GM18951 (cell line): ENCODE measurements at regions not wholly inside any gene's neighbourhood (a gene's known extent, or its start where the extent isn't known, plus 50 kb on each side); places are given as distances from the start of the nearest gene placed in this dataset.

Experiments
- POLR2A ChIP-seq: IDR thresholded peaks from 4 replicates; pipeline ENCODE4 v1.6.1; 2011; ENCODE audit warnings: mild to moderate bottlenecking; ENCODE audit not compliant: insufficient read length, insufficient read depth; ENCODE audit errors: extremely low read depth
- in situ Hi-C: fragments of 300-500 bp; cut with MboI; formaldehyde crosslinking; loops from one replicate; pipeline ENCODE4 v1.12.0; 2022; ENCODE audit warnings: low sequenced_read_pairs, mixed read lengths, inconsistent platforms; ENCODE audit not compliant: unreplicated experiment

DNA sequence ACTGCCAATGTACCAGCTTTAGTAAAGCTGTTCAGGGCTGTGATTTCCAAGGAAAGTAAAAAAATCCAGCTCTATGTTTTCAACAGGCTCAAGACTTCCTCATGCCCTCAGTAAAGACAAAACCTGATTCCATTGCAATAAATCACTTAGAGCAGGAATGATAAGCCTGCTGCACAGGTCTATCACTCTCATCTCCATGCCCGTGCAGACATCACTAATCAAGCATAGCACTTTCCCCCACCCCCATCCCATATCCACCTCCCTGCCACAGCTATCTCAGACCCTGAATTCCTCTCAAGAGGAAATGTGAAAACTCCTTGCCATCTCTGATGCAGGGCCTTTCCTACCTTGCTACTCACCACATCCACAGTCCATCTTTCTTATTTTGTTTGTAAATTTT lies 554.9 kb downstream of the MAFB start:
- in situ Hi-C loops, result no loop called here
- no peak for TF ChIP-seq POLR2A

DNA sequence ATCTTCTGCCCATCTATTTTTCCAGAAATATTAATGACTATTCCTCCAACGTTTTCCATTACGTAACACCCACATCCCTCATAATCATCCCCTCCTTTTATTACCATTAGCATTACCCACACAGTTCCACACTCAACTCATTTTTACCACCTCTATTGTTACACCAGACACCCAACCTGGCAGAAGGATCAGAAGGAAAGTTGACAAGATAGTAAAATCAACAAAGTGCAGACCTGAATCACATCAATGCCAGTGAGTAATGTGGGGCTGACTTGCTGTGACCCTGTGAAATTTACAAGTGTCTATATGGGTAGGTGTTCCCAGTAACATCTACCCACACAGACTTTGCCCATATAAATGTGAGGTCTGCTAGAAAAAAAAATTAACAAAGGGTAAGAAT lies 568.2 kb downstream of the MAFB start:
- in situ Hi-C loops, result no loop called here
- TF ChIP-seq POLR2A, result no peak

DNA sequence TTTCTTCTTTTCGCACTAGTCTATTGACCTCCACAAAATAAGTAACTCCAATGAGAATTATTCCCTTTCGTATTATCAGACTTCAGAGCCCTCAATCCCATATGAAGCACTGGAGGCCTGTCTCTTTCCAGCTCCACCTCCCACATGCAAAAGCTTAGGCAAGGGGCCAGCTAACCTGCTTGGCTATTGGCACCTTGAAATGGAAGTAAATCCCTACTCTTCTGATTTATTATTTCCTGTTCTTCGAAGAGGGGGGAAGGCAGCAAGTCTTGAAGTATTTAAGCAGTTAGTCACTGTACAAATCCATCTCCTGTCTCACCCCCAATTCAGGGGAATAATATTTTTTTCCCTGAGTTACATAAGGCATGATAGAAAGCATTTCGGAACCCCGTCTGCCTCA lies 577.8 kb downstream of the MAFB start:
- TF ChIP-seq POLR2A, result no peak
- in situ Hi-C loops, result no loop called here

DNA sequence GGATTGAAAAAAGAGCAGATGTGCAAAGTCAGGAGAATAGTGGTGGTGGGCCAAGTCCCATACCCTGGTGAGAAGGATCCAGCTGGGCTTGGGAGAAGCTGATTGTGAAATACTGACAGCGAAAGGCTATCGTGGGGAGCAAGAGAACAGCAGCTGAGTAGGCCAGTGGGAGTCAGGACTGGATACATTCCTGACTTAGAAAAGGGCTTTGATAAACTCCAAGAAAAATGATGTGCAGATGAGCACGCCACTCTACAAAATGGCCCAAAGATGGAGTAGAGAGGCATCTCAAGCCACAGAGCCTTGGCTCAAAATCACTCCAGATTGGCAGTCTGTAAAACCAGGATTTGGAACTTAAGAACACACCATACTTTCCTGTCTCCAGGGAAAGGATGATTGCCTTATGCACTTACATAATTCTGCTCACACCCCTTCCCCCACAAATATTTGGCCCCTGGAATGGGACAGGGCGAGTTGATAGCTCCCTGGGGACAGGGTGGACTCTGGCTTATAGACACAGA lies 578.7 kb downstream of the MAFB start:
- in situ Hi-C loops, result no loop called here

DNA sequence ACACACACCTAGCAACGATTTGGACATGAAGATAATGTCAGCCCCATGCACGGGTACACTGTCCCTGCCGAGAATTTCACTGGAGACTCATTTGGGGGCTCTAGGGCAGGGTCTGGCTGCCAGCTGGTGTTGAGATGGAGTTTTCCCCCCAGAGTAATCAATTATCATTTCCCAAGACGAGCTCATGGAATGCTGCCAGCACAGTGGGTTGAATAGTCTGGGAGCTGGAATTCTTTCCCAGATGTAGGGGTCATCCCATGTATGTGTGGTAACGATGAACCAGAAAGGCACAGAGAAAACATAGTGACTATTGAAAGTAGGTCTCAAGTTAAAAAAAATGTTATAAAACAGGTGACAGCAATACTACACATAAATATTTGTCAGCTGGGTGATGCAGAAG lies 579.9 kb downstream of the MAFB start:
- TF ChIP-seq POLR2A, result no peak
- in situ Hi-C loops, result no loop called here

More for the DNA sequence above, 578.7 kb downstream of the MAFB start:
- TF ChIP-seq POLR2A, result no peak

DNA sequence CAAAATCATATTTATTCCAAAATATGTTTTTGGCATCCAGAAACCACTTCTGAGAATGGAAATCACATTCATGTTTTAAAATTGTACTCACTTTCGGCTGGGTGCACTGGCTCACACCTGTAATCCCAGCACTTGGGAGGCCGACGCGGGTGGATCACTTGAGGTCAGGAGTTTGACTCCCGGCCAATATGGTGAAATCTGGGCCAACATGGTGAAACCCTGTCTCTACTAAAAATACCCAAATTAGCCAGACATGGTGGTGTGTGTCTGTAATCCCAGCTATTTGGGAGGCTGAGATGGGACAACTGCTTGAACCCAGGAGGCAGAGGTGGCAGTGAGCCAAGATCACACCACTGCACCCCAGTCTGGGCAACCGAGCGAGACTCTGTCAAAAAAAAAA lies 580.7 kb downstream of the MAFB start:
- no peak for TF ChIP-seq POLR2A
- in situ Hi-C loops, result no loop called here

DNA sequence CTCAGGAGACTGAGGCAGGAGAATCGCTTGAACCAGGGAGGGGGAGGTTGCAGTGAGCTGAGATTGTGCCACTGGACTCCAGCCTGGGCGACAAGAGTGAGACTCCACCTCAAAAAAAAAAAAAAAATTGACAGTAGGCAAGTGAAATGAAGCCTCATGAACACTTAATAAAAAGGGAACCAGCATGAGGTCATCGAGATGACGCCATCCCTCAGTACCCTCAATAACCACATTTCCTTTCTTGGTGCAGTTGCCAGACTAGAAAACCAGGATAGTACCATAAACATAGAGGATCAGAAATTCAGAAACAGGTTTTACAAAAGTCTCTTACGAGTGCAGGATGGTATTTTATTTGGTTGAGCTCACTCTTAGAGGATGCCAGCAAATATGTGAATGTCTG lies 584.1 kb downstream of the MAFB start:
- in situ Hi-C loops, result no loop called here
- no peak for TF ChIP-seq POLR2A

DNA sequence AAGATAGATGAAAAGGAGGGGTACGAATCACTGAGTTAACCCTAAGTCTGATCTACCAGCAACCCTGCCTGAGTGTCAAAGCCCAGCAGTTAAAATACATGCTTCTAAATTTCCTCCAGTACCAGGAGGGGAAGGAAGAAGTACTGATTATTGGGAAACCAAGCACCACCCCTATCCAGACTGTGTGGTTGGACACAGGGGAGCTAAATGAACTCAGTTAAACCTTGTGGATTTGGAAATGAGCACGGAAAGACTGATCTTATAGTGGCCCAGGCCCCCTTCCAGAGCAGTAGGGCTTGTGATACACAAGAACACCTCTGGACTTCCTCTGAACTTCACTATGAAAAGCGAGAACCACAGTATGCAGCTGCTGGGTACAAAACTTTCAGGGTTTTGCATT lies 585.6 kb downstream of the MAFB start:
- in situ Hi-C loops, result no loop called here
- TF ChIP-seq POLR2A, result no peak

DNA sequence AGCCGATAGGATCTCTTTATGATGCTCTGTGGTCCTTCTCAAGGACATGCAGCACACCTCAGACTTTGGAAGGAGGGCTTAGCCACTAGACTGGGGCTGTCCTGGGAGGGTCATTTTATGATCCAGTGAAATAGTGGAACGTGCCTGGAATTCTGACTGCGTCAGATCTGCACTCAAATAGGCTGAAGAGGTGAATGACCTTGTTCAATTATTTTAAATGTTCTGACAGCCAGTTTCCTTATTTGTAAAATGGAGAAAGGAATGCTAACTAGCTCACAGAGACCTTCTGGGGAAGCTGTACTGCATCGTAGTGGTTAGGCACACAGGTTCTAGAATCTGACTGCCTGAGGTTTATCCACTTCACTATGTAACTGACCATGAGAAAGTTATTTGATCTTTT lies 587.5 kb downstream of the MAFB start:
- no peak for TF ChIP-seq POLR2A
- in situ Hi-C loops, result no loop called here

DNA sequence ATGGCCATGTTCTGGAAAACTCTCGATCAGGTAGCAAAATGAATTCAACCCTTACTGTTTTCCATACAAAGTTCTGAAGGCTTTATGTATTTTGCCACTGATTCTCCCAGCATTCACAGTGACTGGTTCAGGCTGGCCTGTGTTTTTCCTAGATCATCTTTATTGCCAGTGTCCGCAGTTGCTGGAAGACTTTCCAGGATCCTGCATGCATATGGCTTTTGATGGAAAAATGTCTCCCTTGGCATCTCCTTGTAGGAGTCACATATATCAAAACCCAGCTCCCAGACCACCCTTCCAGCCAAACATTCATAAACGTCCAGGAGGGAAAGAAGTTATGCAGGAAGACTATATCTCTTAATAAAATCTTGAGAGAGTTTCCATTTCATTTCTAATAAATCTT lies 588.8 kb downstream of the MAFB start:
- TF ChIP-seq POLR2A, result no peak
- in situ Hi-C loops, result no loop called here

DNA sequence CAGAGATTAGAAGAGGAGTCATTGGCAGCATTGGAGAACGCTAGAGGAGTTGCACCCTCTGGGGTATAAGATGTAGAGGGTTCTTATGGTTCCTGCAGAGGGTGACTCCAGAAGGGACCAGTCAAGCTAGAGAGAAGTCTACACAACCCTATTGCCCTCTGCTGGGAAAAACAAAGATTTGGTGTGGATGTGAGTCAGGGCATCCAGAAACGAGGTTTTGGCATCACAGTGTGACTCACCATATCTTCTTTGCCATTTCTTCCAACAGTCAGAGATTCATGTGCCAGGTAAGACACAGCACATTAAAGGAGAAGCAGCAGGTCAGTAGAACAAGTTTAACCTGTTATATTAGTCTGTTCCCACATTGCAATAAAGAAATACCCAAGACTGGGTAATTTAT lies 598.8 kb downstream of the MAFB start:
- no peak for TF ChIP-seq POLR2A

DNA sequence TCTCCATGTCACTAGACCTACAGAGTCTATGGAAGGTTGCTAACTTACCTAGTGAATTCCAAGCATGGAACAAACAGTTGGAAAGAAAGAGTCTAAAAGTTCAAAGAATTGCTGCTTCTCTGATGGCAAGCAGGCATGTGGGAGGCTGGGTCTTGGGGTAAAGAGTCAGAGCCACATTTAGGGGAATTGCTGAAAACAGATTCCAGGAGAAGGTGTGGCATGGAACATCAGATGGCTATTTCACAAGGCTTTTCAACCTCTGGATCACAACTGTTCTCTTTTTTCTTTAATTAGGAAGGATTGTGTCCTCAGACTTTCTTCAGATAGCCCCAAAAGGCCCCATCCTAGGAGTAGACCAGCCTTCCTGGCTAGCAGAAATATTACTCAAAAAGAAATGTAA lies 601.5 kb downstream of the MAFB start:
- in situ Hi-C loops, result no loop called here

More for the DNA sequence above, 598.8 kb downstream of the MAFB start:
- in situ Hi-C loops, result no loop called here

DNA sequence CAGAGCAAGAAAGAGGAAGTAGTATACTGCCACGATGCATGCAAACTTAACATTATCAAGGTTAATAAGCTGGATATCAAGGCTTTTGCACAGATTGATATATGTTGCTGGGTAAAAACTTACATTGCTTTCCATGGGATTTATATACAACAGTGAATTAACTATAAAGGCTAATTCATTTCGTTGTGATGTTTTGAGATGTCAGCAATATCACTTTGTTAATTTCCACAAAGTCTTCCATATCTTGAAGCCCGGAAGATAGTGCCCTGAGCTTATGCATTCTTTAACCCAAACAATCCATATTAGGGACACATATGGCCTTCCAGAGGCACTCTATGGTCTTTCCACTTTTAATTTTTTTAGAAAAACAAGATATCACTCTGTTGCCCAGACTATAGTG lies 603.5 kb downstream of the MAFB start:
- TF ChIP-seq POLR2A, result no peak
- in situ Hi-C loops, result no loop called here

More for the DNA sequence above, 601.5 kb downstream of the MAFB start:
- no peak for TF ChIP-seq POLR2A

DNA sequence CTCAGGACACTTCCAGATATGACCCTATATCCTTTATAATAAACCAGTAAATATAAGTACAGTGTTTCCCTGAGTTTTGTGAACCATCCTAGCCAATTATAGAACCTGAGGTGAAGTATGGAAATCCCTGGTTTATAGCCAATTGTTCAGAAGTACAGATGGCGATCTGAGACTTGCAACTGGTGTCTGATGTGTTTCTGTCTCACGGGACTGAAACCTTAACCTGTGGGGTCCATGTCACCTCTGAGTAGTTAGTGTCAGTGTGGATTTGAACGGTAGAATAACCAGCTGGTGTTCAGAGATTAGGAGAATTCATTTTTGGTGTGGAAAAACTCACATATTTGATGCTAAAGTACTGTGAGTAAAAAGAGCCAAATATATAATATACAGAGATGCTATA lies 606.6 kb downstream of the MAFB start:
- in situ Hi-C loops, result no loop called here
- no peak for TF ChIP-seq POLR2A

DNA sequence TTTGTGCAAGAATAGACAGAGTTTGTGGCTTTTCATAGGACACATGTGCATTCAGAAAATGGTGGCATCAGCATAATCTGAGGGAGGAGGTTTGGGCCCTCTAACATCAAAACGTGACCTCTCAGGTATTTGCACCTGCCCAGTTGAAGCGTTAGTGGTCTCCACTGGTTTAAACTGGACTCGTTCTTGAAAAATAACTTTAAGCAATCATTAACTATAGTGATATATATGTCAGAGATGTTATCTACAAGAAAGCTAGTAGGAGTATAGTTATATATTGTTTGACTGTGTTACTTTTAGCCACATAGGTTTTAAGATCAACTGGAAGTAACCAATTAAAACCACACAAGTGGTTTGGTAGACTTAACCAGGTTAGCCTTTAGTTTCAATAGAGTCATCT lies 607.4 kb downstream of the MAFB start:
- in situ Hi-C loops, result no loop called here
- no peak for TF ChIP-seq POLR2A
